ENCODE measurements at regions not wholly inside any gene's neighbourhood (a gene's known extent, or its start where the extent isn't known, plus 50 kb on each side); places are given as distances from the start of the nearest gene placed in this dataset.
"Not testable (repeated sequence)": the region's sequence is repeated elsewhere in the genome, so short reads cannot be mapped to it uniquely, and the experiment has no call there.

DNA sequence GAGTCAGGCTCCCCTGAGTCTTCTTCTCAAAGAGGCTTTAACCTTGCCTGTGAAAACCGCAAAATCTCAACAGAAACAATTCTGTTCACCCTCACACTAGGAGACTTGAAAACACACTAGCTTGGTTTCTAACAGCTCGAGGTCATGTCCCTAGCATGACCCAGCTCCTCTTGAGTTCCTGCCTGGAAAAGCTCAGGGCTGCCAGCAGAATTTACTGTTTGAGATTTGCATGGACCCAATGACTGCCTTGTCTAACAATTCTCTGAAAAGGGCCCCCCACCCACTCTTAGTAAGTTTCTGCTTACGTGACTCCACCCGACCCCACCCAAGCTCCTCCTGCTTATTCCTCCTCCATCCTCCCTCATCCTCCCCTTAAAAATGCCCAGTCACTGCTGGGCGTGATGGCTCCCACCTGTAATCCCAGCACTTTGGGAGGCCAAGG lies 85.1 kb upstream of the KMT2C start:
- intact Hi-C loops (cut with DNase I; ENCODE audit: low total_unique reads) (no loop called here), in situ Hi-C loops (cut with MboI; ENCODE audit: low pct_ligation_motif_present in 1 of 4, low pct_unique_long_range_greater_than_20kb in 1 of 4, low sequenced_read_pairs in 3 of 4) (no loop called here)
- no peaks in the 10 kb centered on the region for H3K9me3 ChIP-seq
- 71% methylated on average over 5 of the region's 5 CpGs; no CpG with 5 or more reads in 1 of the 2 donors for WGBS, 2 donors (ENCODE audit: low coverage in 1 of 2)
- no peak overlapping the region for H3K4me3 ChIP-seq
- H3K27ac ChIP-seq: no peak overlapping the region
- peaks cover 0 to 13% (median 6%) of the 10 kb centered on the region in 4 donors for H3K4me1 ChIP-seq
- no peaks in the 10 kb centered on the region for H3K27me3 ChIP-seq
- no peaks in the 10 kb centered on the region for H3K36me3 ChIP-seq
- no peak for TF ChIP-seq EP300 (IDR thresholded peaks at IDR 0.05; ENCODE audit: low read depth)
- no peak for TF ChIP-seq POLR2AphosphoS5 (IDR thresholded peaks at IDR 0.05)
- no peak for TF ChIP-seq POLR2A (IDR thresholded peaks at IDR 0.05)
- TF ChIP-seq, protein P1, sequence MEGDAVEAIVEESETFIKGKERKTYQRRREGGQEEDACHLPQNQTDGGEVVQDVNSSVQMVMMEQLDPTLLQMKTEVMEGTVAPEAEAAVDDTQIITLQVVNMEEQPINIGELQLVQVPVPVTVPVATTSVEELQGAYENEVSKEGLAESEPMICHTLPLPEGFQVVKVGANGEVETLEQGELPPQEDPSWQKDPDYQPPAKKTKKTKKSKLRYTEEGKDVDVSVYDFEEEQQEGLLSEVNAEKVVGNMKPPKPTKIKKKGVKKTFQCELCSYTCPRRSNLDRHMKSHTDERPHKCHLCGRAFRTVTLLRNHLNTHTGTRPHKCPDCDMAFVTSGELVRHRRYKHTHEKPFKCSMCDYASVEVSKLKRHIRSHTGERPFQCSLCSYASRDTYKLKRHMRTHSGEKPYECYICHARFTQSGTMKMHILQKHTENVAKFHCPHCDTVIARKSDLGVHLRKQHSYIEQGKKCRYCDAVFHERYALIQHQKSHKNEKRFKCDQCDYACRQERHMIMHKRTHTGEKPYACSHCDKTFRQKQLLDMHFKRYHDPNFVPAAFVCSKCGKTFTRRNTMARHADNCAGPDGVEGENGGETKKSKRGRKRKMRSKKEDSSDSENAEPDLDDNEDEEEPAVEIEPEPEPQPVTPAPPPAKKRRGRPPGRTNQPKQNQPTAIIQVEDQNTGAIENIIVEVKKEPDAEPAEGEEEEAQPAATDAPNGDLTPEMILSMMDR (IDR thresholded peaks at IDR 0.05): no peak
- DNase-seq: no peak

DNA sequence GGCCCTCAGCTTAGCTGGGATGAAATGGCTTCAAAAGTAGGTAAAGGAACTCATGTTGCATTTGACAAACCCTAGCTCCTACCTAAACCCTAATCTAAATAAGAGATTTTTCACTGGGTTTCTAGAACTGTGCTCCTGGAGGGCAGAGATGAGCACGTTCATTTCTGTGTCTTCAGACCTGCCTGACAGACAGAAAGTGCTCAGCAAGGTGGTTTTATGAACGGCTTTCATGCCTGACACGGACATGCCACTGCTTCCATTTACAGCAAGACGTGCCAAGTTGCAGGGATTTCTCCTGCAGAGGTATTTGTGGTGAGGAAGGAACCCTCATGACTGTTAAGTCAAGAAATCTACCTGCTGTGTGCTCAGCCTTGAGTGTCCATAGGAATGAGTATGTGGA lies 83.5 kb upstream of the KMT2C start:
- 65% methylated on average over 4 of the region's 4 CpGs; no CpG with 5 or more reads in 1 of the 2 donors for WGBS, 2 donors (ENCODE audit: low coverage in 1 of 2)

DNA sequence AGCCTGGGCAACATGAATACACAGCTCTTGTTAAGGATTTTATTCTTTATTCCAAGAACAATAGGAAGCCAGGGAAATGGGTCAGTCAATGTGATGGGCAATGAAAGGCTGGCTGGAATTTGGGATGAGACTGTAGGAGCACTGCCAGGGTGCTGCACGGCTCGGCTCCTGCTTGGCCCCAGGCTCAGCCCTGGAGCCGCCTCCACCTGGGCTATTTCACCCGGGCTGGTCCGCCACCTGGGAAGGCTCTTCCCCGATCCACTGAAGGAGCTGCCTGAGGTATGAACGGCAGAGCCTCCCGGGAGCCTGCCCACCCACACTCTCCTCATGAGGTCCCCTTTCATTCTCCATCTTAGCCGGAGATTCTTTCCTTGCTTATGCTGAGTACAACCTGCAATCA lies 80.4 kb upstream of the KMT2C start:
- Histone ChIP-seq H3K36me3 (no peaks in the 10 kb centered on the region), H3K9me3 (no peaks in the 10 kb centered on the region), H3K4me3 (no peak overlapping the region), H3K27ac (no peak overlapping the region), H3K4me1 (no peaks in the 10 kb centered on the region), H3K27me3 (no peaks in the 10 kb centered on the region)
- no peak for DNase-seq
- in situ Hi-C loops (cut with MboI; ENCODE audit: low pct_ligation_motif_present in 1 of 4, low pct_unique_long_range_greater_than_20kb in 1 of 4, low sequenced_read_pairs in 3 of 4): no loop called here
- intact Hi-C loops (cut with DNase I; ENCODE audit: low total_unique reads): no loop called here
- 80 to 91% methylated on average over 1 to 9 of the region's 9 CpGs for WGBS, 2 donors (ENCODE audit: low coverage in 1 of 2)
- TF ChIP-seq POLR2A (IDR thresholded peaks at IDR 0.05) (no peak), POLR2AphosphoS5 (IDR thresholded peaks at IDR 0.05) (no peak), EP300 (IDR thresholded peaks at IDR 0.05; ENCODE audit: low read depth) (no peak)
- TF ChIP-seq, protein P1 (IDR thresholded peaks at IDR 0.05): no peak

More for the DNA sequence above, 83.5 kb upstream of the KMT2C start:
- H3K27me3 ChIP-seq: no peaks in the 10 kb centered on the region
- peaks cover 0 to 13% (median 6%) of the 10 kb centered on the region in 4 donors for H3K4me1 ChIP-seq
- DNase-seq: no peak
- H3K4me3 ChIP-seq: no peak overlapping the region
- H3K9me3 ChIP-seq: no peaks in the 10 kb centered on the region
- in situ Hi-C loops (cut with MboI; ENCODE audit: low pct_ligation_motif_present in 1 of 4, low pct_unique_long_range_greater_than_20kb in 1 of 4, low sequenced_read_pairs in 3 of 4): no loop called here
- H3K36me3 ChIP-seq: no peaks in the 10 kb centered on the region
- TF ChIP-seq POLR2AphosphoS5 (IDR thresholded peaks at IDR 0.05) (no peak), EP300 (IDR thresholded peaks at IDR 0.05; ENCODE audit: low read depth) (no peak)
- TF ChIP-seq, protein P1 (IDR thresholded peaks at IDR 0.05): no peak
- intact Hi-C loops (cut with DNase I; ENCODE audit: low total_unique reads): no loop called here
- no peak overlapping the region for H3K27ac ChIP-seq

DNA sequence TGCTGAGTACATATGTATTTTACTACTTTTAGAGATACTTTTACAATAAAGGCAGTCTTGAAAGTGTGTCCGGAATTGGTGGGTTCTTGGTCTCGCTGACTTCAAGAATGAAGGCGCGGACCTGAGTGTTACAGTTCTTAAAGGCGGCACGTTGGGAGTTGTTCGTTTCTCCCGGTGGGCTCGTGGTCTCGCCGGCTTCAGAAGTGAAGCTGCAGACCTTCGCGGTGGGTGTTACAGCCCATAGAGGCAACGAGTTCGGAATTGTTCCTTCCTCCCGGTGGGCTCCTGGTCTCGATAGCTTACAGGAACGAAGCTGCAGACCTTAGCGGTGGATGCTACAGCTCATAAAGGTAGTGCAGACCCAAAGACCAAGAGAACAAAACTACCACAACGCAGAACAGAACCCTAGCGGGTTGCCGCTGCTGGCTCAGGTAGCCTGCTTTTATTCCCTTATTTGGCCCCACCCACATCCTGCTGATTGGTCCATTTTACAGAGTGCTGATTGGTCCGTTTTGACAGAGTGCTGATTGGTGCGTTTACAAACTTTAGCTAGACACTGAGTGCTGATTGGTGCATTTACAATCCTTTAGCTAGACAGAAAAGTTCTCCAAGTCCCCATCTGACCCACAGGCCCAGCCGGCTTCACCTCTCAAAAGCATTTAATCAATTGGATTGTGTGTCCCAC lies 79.6 kb upstream of the KMT2C start:
- H3K4me3 ChIP-seq; H3K36me3 ChIP-seq; H3K4me1 ChIP-seq; in situ Hi-C loops (cut with MboI; ENCODE audit: low pct_ligation_motif_present in 1 of 4, low pct_unique_long_range_greater_than_20kb in 1 of 4, low sequenced_read_pairs in 3 of 4); intact Hi-C loops (cut with DNase I; ENCODE audit: low total_unique reads); DNase-seq; H3K27me3 ChIP-seq; H3K27ac ChIP-seq; H3K9me3 ChIP-seq: not testable (repeated sequence)
- 72 to 85% methylated on average over 8 to 25 of the region's 25 CpGs for WGBS, 2 donors (ENCODE audit: low coverage in 1 of 2)

- H3K27ac ChIP-seq: no peak overlapping the region
- no peaks in the 10 kb centered on the region for H3K27me3 ChIP-seq
- intact Hi-C loops (cut with DNase I; ENCODE audit: low total_unique reads): no loop called here
- no peak for DNase-seq
- H3K9me3 ChIP-seq: no peaks in the 10 kb centered on the region
- in situ Hi-C loops (cut with MboI; ENCODE audit: low pct_ligation_motif_present in 1 of 4, low pct_unique_long_range_greater_than_20kb in 1 of 4, low sequenced_read_pairs in 3 of 4): no loop called here
- no peaks in the 10 kb centered on the region for H3K4me1 ChIP-seq
- no peak overlapping the region for H3K4me3 ChIP-seq
- 96% methylated on average over 14 of the region's 14 CpGs; no CpG with 5 or more reads in 1 of the 2 donors for WGBS, 2 donors (ENCODE audit: low coverage in 1 of 2)
- no peaks in the 10 kb centered on the region for H3K36me3 ChIP-seq
- TF ChIP-seq, protein P1 (IDR thresholded peaks at IDR 0.05): no peak
- no peak for TF ChIP-seq POLR2A (IDR thresholded peaks at IDR 0.05)
- no peak for TF ChIP-seq EP300 (IDR thresholded peaks at IDR 0.05; ENCODE audit: low read depth)
- TF ChIP-seq POLR2AphosphoS5 (IDR thresholded peaks at IDR 0.05): no peak
Observed at GRCh38 chr7:152514771-152515105, 78.9 kb upstream of the KMT2C start.

Measured in transverse colon (tissue), 4 donors.